NT2/D1 (cell line): ENCODE measurements at regions not wholly inside any gene's neighbourhood (a gene's known extent, or its start where the extent isn't known, plus 50 kb on each side); places are given as distances from the start of the nearest gene placed in this dataset.

Experiments used
- YY1 ChIP-seq: IDR thresholded peaks from 2 replicates; pipeline ENCODE4 v1.6.1; 2011; ENCODE audit not compliant: insufficient read length, insufficient read depth
- ZNF274 ChIP-seq: IDR thresholded peaks from 2 replicates; pipeline ENCODE4 v1.6.1; 2011; ENCODE audit warnings: mild to moderate bottlenecking, low read depth, low read length

DNA sequence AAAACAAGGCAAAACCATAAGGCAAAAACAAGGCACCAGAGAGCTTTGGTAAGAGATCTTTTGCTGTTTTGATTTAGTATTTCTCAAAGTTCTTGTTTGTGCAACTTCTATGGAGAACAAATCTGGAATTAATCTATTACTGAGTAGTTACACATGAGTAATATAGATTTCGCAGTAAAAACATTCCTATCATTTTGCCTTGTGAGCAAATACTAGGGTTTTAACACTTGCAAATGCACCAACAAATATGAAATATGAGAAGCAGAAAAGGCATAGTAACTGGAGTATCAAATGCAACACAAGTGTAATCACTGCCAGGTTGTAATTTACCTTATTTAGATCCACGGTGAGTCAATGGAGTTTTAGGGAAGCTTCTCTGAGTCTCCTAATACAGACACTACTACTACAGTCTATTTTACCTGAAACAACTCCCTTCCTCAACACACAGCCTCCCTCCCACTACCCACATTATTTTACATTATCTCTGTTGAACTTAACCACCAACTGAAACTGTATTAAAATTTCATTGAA, 324.1 kb downstream of the FLRT2 start:
- TF ChIP-seq YY1 = no peak
- no peak for TF ChIP-seq ZNF274
